ENCODE measurements at regions not wholly inside any gene's neighbourhood (a gene's known extent, or its start where the extent isn't known, plus 50 kb on each side); places are given as distances from the start of the nearest gene placed in this dataset.

GRCh38 chr21:15190837-15191236, 126.0 kb upstream of the NRIP1 start:
- Histone ChIP-seq H3K27ac (ENCODE audit: low read depth in 1 of 2, low read length in 2 of 2) (no peak overlapping the region), H3K4me3 (replicated peaks in 1 of 3; ENCODE audit: low read depth in 2 of 3, low read length in 3 of 3) (no peak overlapping the region), H3K4me2 (replicated peaks; ENCODE audit: extremely low read depth, low read length, poor library complexity, severe bottlenecking) (no peak overlapping the region), H3K27me3 (ENCODE audit: control insufficient read depth in 2 of 2, insufficient read depth in 2 of 2, low read length in 2 of 2) (no peaks in the 10 kb centered on the region), H3K36me3 (replicated peaks in 1 of 2; ENCODE audit: control insufficient read depth in 1 of 2, insufficient read depth in 2 of 2, low read length in 2 of 2) (no peaks in the 10 kb centered on the region), H2AFZ (ENCODE audit: insufficient read depth, low read depth, low read length, poor library complexity, severe bottlenecking) (no peak overlapping the region), H3K9ac (ENCODE audit: insufficient read depth, low read length, poor library complexity, severe bottlenecking) (no peak overlapping the region), H3K4me1 (ENCODE audit: control insufficient read depth in 1 of 2, insufficient read depth in 2 of 2, low read length in 2 of 2) (peaks cover 3 to 7% of the 10 kb centered on the region in 2 donors), H3K9me3 (replicated peaks in 1 of 2; ENCODE audit: control insufficient read depth in 1 of 2, insufficient read depth in 1 of 2, low read length in 2 of 2) (no peaks in the 10 kb centered on the region), H4K20me1 (ENCODE audit: insufficient read depth, low read length) (no peaks in the 10 kb centered on the region), H3K79me2 (ENCODE audit: insufficient read depth, low read length) (no peaks in the 10 kb centered on the region)
- no peak overlapping the region for H3K27ac Mint-ChIP-seq
- H3K36me3 Mint-ChIP-seq, result no peaks in the 10 kb centered on the region
- H3K27me3 Mint-ChIP-seq (ENCODE audit: low read depth in 3 of 3), result no peaks in the 10 kb centered on the region
- no peak for DNase-seq
- intact Hi-C loops (cut with micrococcal nuclease), result no loop called here
- peaks cover 0 to 4% (median 0%) of the 10 kb centered on the region in 7 donors for H3K9me3 Mint-ChIP-seq
- no peak for TF ChIP-seq CTCF (IDR thresholded peaks at IDR 0.05)
- peaks cover 8% of the 10 kb centered on the region for H3K4me1 Mint-ChIP-seq
- H3K4me3 Mint-ChIP-seq, result no peak overlapping the region
- WGBS (ENCODE audit: insufficient coverage), result no CpG with 5 or more reads among the region's 5 CpGs

GRCh38 chr21:15191342-15191741, 126.5 kb upstream of the NRIP1 start:
- H3K4me3 Mint-ChIP-seq, result no peak overlapping the region
- intact Hi-C loops (cut with micrococcal nuclease), result no loop called here
- H3K4me3 ChIP-seq (replicated peaks in 1 of 3; ENCODE audit: low read depth in 2 of 3, low read length in 3 of 3), result no peak overlapping the region
- no peaks in the 10 kb centered on the region for H3K27me3 Mint-ChIP-seq (ENCODE audit: low read depth in 3 of 3)
- H3K4me1 ChIP-seq (ENCODE audit: control insufficient read depth in 1 of 2, insufficient read depth in 2 of 2, low read length in 2 of 2), result peaks cover 3 to 7% of the 10 kb centered on the region in 2 donors
- WGBS (ENCODE audit: insufficient coverage), result no CpG with 5 or more reads among the region's 5 CpGs
- H3K36me3 Mint-ChIP-seq, result no peaks in the 10 kb centered on the region
- no peaks in the 10 kb centered on the region for H3K9me3 ChIP-seq (replicated peaks in 1 of 2; ENCODE audit: control insufficient read depth in 1 of 2, insufficient read depth in 1 of 2, low read length in 2 of 2)
- H3K27ac Mint-ChIP-seq, result no peak overlapping the region
- no peak overlapping the region for H3K9ac ChIP-seq (ENCODE audit: insufficient read depth, low read length, poor library complexity, severe bottlenecking)
- no peaks in the 10 kb centered on the region for H4K20me1 ChIP-seq (ENCODE audit: insufficient read depth, low read length)
- H3K4me2 ChIP-seq (replicated peaks; ENCODE audit: extremely low read depth, low read length, poor library complexity, severe bottlenecking), result no peak overlapping the region
- no peaks in the 10 kb centered on the region for H3K79me2 ChIP-seq (ENCODE audit: insufficient read depth, low read length)
- no peak for DNase-seq
- H3K27ac ChIP-seq (ENCODE audit: low read depth in 1 of 2, low read length in 2 of 2), result no peak overlapping the region
- no peak overlapping the region for H2AFZ ChIP-seq (ENCODE audit: insufficient read depth, low read depth, low read length, poor library complexity, severe bottlenecking)
- H3K4me1 Mint-ChIP-seq, result peaks cover 8% of the 10 kb centered on the region
- H3K27me3 ChIP-seq (ENCODE audit: control insufficient read depth in 2 of 2, insufficient read depth in 2 of 2, low read length in 2 of 2), result no peaks in the 10 kb centered on the region
- peaks cover 0 to 4% (median 0%) of the 10 kb centered on the region in 7 donors for H3K9me3 Mint-ChIP-seq
- TF ChIP-seq CTCF (IDR thresholded peaks at IDR 0.05), result no peak
- H3K36me3 ChIP-seq (replicated peaks in 1 of 2; ENCODE audit: control insufficient read depth in 1 of 2, insufficient read depth in 2 of 2, low read length in 2 of 2), result no peaks in the 10 kb centered on the region

All from CD14-positive monocyte (primary cell).